HG03521 (cell line): ENCODE measurements at regions not wholly inside any gene's neighbourhood (a gene's known extent, or its start where the extent isn't known, plus 50 kb on each side); places are given as distances from the start of the nearest gene placed in this dataset.
"Not testable (repeated sequence)": the region's sequence is repeated elsewhere in the genome, so short reads cannot be mapped to it uniquely, and the experiment has no call there.

Source experiments
- ATAC-seq: cut with Tn5 transposase; IDR thresholded peaks from one replicate; pipeline ENCODE4 v1.9.1; 2021; ENCODE audit warnings: mild to moderate bottlenecking, moderate library complexity; ENCODE audit not compliant: unreplicated experiment

DNA sequence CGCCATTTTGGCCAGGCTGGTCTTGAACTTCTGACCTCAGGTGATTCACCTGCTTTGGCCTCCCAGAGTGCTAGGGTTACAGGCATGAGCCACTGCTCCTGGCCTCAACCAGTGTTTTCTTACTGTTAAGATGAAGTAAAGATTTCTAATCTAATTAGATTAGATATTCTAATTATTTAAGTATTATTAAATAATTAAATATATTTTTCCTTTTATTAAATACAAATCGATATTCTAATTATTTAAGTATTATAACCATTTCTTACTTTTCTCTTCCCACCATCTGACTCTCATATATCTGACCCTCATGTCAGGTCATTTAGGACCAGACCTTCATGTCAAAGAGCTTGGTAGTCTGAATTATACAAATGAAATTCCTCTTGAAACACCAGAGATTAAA is 1291.9 kb upstream of the EPHA6 start:
- ATAC-seq: no peak

DNA sequence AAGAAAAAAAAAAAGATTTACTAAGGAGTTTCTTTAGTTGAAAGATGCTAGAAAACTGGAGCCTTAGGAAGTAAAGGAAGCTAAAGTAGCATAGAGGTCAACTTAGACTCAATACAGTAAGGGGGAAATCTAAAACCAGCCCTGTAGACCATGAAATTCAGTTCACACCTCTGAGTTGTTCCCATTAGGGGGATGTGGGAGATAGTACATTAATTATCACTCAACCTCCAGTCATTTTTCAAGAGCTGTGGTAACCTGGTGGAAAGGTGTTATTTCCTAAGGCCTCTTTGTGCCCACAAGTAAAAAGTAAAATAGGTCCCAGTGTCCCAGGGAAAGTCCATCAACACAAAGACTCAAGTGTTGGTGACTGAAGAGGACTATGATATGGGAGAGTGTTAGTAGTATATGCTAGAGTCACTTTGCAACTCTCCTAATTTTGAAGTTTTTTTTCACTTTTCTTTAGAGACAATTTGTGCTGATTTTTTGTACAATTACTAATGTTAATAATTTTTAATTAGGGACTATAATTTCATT is 1274.4 kb upstream of the EPHA6 start:
- ATAC-seq: no peak

DNA sequence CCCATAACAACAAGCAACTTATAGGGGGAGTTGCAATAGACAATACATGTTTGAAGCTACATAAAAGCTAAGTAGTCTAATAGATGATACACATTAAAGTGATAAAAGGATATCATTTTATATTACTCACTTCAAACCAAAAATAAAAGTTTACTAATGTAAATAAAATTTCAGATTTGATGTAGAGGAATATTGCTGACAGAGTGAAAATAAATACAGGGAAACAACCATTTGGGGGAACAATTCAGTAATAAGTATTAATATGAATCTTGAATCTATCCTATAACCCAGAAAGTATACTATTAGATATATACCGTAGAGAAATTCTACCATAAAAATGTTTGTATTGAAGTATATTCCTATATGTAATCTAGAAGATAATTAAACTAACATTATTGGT is 1248.9 kb upstream of the EPHA6 start:
- no peak for ATAC-seq

DNA sequence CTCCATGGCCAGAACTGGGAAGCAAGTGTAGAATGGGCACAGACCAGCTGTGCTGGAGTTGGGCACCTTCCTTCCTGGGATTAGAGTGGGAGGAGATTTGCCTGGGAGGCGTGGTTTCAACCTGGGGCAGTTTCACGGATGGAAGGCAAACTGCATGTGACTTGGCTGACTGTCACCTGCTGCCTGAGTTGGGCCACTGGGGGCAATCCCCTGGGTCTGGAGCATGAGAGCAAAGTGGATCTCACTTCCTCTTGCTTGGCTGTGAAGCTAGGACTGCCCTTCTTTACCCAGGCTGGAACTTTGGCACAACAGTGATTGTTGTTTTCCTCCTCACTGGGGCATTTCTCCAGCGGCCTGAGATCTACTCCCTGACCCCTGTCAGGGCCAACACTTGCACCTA is 1247.0 kb upstream of the EPHA6 start:
- no peak for ATAC-seq

DNA sequence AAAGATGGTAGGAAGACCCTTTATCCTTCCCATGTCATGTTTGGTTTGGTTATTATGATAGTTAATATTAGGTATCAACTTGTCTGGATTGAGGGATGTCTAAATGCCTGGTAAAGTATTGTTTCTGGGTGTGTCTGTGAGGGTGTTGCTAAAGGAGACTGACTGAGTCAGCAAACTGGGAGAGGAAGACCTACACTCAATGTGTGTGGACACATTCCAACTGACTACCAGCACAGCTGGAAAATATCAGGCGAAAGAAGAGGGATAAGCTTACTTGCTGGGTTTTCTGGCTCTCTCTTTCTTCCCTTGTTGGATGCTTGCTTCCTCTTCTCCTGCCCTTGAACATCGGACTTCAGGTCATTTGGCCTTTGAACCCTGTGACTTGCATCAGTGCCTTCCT is 1227.6 kb upstream of the EPHA6 start:
- ATAC-seq: no peak

DNA sequence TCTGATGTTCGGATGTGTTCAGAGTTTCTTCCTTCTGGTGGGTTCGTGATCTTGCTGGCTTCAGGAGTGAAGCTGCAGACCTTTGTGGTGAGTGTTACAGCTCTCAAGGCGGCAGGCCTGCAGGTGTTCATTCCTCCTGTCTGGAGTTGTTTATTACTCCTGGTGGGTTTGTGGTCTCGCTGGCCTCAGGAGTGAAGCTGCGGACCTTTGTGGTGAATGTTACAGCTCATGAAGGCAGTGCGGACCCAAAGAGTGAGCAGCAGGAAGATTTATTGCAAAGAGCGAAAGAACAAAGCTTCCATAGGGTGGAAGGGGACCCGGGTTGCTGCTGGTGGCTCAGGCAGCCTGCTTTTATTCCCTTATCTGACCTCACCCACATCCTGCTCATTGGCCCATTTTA is 1226.8 kb upstream of the EPHA6 start:
- not testable (repeated sequence) for ATAC-seq

DNA sequence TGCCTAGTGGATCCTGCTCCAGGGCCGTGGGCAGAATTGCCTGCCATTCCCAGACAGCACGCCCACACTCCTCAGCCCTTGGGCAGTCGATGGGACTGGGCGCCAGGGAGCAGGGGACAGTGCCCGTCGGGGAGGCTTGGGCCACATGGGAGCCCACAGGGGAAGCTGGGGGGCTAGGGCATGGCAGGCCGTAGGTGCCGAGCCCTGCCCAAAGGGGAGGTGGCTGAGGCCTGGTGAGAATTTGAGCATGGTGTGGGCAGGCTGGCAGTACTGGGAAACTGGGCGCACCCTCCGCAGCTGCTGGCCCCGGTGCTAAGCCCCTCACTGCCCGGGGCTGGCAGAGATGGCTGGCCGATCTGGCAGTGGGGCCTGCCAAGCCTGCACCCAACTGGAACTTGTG is 1225.9 kb upstream of the EPHA6 start:
- no peak for ATAC-seq

DNA sequence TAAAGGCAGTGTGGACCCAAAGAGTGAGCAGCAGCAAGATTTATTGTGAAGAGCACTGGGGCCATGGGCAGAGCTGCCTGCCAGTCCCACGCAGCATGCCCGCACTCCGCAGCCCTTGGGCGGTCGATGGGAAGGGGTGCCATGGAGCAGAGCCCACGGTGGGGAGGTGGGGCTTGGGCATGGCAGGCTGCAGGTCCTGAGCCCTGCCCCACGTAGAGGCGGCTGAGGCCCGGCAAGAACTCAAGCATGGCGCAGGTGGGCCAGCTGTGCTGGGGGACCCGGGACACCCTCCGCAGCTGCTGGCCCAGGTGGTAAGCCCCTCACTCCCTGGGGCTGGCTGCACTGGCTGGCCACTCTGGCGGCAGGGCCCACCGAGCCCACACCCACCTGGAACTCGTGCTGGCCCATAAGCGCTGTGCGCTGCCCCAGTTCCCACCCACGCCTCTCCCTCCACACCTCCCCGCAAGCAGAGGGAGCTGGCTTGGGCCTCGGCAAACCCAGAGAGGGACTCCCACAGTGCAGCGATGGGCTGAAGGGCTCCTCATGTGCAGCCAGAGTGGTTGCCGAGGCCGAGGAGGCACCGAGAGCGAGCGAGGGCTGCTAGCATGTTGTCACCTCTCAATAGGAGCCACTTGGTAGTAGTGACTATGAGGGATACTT is 1218.8 kb upstream of the EPHA6 start:
- no peak for ATAC-seq

DNA sequence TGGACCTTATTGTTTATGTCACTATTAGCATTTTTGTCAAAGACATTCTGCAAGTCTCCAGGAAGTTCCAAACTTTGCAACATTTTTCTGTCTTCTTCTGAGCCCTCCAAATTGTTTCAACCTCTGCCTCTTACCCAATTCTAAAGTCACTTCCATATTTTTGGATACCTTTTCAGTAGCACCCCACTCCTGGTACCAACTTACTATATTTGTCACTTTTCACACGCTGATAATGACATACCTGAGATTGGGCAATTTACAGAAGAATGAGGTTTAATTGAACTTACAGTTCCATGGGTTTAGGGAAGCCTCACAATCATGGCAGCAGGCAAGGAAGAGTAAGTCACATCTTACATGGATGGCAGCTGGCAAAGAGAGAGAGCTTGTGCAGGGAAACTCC is 1206.5 kb upstream of the EPHA6 start:
- ATAC-seq: no peak

DNA sequence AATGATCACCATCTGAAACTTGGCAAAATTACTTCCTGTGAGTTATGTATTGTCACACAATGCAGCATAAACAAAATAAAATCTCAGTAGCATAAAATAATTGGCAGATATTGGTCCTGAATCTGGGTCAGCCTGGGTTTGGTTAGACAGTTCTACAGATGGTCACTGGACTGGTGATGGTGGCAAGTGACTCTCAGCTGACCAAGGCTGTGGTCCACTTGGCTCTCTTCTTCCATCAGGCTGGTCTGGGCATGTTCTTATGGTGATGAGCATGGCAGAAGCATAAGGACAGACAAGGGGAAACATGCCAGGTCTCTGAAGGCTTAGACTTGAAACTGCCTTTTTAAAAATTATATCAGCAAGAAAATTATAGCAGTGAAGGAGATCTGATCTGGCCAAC is 1205.0 kb upstream of the EPHA6 start:
- no peak for ATAC-seq

DNA sequence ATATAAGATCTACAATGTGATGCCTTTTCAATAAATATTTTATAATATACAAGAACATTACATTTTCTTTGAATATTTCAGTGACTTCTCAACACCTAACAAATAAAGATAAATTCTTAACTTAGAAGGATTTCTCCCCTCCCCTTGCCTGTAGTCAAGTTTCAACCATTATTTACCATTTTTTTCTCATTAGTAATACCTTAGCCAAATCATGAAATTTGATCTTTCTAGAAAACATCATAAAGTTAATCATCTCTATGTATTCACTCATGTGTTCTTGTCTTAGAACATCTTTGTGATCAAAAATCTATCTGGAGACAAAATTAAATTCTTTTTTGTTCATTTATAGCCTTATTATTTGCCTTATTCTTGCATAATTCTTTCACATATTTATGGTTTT is 1201.8 kb upstream of the EPHA6 start:
- ATAC-seq: no peak

DNA sequence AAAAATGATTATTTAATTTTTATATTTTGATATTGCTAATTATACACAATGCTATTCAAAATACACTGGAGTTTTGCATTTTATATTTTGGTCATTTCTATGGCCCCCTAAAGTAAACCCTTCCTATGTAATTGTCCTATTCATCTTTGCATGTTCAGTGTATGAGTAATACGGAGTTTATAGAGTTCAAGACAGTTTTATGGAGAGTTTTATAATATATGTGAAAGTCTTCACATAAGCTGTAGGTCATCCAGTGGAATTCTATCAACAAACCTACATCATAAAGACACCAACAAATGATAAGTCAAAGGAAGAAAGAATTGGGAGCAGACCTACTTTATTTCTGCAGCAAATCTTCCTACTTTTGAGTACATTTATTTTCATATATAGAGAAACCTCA is 1200.4 kb upstream of the EPHA6 start:
- no peak for ATAC-seq

DNA sequence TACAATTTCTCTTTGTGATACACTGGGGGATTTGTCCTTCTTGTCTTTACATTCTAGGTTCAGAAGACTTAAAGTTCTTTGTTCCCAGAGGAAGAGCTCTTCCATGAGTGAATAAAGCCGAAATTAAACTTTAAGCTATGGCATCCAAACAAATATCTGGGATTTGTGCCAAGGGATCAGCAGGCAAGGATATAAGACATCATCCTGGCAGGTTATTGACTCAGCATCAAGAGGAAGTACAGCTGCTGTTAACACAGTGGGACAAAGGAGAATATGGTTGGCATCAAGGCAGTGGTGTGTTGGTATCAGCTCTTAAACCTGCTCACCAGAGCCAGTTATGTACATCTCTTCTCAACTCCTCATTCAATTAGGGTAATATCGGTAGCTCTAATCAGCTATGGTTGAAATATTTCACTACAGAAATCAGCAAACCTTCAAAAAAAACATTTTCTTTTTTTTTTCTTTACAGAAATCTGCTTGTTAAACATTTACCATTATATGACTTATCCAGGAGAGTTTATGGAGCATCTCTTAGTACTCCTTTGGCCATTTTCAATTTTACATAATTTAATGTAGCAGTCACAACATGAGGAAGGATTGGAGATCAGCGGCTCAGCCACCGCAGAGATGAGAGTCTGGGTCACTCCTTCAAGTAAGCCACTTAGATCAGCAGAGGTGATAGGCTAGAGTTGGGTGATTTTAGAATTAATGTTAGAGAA is 1198.6 kb upstream of the EPHA6 start:
- ATAC-seq: no peak

DNA sequence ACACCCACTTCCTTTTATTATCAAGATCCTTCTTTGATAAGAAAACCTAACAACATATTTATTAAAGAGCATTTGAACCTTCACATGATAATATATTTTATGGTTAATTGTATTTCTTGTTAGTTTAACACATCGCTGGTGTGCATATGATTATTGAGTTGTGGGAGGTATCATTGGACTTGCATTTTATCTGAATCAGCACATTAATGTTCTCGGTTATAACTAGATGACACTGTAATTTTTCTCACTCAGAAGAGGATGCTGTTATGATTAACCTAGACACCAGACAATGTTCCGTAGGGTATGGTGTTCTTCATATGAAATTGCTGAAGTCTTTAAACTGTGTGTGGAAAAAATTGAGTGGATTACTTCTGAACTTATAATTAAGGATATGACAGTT is 1188.3 kb upstream of the EPHA6 start:
- no peak for ATAC-seq

DNA sequence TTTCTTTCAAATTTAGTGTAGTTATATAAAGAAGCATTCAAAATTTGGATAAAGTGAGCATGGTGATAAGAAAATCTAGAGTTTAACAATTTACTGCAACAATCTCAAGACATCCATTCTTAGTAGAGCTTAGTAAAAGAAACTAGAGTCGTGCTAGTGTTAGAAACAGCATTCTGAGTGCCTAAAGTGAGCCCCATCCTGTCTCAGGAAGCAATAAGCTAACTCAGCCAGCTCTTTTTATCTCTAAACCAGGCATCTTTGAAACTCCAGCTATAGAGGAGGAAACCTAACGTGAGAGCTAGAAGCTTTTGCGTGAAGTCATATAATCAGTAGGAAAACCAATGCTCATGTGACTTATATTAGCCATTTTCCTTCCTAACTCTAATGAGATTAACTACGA is 1187.1 kb upstream of the EPHA6 start:
- ATAC-seq: no peak

DNA sequence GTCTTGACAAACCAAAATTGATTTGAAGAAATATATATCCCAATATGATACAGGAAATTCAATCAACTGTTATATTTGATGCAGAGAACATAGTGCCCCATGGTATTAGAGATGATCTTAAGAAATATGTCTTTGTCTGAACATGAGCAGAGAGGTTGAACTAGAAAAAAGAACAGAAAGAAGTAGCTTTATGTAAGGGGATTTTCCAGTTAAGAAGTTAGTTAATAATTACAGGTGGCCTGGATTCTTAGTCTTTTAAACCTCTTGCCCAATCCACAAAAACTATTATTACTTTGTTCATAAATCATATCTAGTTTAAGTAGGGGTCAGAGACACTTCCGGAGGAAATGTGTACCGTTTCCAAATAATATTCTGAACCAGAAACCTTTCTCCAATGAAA is 1186.7 kb upstream of the EPHA6 start:
- no peak for ATAC-seq

DNA sequence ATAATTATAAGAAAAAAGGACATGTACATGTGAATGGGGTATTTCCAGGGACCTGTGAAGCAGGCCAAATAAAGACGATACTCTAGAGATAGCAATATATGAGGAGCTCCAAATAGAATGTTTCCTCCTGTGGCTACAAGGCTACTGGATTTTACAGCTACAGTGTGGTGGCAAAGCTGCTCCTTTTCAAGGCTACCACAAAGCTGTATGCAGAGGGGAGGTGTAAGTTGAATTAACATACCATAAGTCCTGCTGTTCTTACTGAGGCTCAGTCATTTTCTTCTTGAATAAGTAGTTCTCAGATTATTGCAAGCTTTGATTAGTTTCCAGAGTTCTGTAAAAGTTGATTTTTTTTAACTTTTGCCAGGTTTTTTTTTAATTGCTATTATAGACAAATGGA is 1184.6 kb upstream of the EPHA6 start:
- no peak for ATAC-seq

DNA sequence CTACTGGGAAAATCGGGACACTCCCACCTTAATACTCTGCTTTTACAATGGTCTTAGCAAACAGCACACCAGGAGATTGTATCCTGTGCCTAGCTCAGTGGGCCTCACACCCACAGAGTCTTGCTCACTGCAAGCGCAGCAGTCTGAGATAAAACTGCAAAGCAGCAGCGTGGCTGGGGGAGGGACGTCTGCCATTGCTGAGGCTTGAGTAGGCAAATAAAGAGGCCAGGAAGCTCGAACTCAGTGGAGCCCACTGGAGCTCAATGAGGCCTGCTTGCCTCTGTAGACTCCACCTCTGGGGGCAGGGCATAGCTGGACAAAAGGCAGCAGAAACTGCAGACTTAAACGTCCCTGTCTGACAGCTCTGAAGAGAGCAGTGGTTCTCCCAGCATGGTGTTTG is 1169.1 kb upstream of the EPHA6 start:
- no peak for ATAC-seq

DNA sequence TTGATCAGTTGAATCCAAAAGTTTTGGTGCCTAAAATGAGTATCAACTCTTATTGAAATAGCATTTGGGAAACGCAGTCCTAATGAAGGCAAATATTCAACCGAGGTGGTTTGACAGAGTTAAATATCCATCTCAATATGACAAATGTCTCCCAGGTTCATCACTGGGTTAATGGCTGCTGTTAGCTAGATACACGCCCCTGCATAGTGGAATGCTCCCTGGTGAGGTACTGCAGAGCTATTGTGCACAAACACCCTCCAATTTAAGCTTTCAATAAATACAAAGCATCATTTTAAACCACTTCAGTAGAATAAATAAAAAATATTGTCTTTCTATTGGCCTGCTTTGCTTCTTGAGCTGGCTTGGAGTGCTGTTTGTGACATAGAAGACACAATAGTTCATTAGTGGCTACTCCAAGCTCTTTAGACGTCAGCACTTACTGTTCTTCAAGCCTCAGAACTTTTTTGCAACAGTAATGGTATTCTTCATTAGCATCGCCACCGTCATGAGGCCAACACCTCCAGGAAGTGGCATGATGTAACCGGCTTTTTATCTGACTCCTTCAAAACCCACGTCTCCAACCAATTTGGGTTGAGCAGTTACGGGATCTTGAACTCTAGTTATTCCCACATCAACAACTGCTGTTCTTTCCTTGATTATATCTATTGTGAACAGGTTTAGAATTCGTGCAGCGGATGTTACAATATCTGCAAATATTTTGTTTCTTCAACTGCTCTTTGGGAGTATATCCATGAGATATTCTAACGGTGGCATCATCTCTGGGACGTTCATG is 1159.6 kb upstream of the EPHA6 start:
- no peak for ATAC-seq

DNA sequence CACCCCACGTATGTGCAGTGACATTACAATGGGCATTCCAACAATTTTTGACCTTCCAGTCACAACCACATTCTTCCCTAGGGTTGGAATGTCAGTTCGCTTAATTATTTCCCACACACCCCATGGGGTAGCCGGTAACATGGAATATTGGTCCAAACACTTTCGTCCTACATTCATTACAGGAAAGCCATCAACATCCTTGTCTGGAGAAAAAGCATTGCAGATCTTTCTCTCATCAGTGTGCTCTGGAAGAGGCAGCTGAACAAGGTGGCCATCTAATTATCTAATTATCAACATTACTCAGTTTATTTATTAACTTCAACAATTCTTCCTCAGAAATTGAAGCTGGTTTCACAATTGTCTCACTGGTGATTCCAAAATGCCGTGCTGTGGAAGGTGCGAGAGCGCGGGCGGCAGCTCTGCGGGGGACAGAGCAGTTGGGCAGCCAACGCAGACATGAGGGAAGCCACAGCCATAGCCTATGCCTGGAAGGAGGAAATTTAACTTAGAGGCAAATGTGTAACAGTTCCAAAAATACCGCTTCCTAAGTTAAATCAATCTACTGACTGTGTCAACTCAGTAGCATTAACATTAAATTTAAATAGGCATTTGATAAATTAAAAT is 1158.9 kb upstream of the EPHA6 start:
- no peak for ATAC-seq

DNA sequence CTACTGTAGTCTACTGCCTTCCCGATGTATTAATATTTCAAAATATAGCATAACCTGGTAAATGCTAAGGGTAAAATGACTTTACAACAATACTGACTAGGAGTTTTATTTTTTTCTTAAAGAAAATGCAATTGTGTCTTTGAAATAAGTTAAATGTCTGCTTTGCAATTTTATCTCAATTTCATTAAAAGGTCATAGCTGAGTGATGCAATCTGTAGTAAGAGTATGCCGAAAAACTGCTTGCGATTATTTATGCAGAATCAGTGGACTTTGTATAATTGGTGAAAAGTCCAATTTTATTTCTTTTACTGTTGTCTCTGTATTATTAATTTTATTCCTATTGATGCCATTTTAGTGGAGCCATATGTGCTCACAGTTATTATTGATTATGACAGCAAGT is 1143.6 kb upstream of the EPHA6 start:
- no peak for ATAC-seq
